VCaP (cell line): ENCODE measurements at regions not wholly inside any gene's neighbourhood (a gene's known extent, or its start where the extent isn't known, plus 50 kb on each side); places are given as distances from the start of the nearest gene placed in this dataset.
"Not testable (repeated sequence)": the region's sequence is repeated elsewhere in the genome, so short reads cannot be mapped to it uniquely, and the experiment has no call there.

Source experiments
- H3K27ac ChIP-seq: fragments of 450-650 bp; 2 replicates; pipeline ENCODE4 v1.5.1; 2017
- CTCF ChIP-seq: fragments of 450-650 bp; conservative IDR thresholded peaks from 2 replicates; pipeline ENCODE4 v1.5.1; 2017; ENCODE audit warnings: mild to moderate bottlenecking, moderate library complexity

GRCh38 chr5:120813551-120813950 lies 349.5 kb downstream of the PRR16 start:
- no peak overlapping the region for H3K27ac ChIP-seq
- TF ChIP-seq CTCF, result no peak

- TF ChIP-seq CTCF, result peak; percentile 81
- no peak overlapping the region for H3K27ac ChIP-seq
Observed at GRCh38 chr5:120817044-120817985, 353.2 kb downstream of the PRR16 start.

- no peak for TF ChIP-seq CTCF
Observed at GRCh38 chr5:120818128-120818527, 354.0 kb downstream of the PRR16 start.

GRCh38 chr5:120823328-120823727 lies 359.2 kb downstream of the PRR16 start:
- no peak for TF ChIP-seq CTCF
- no peak overlapping the region for H3K27ac ChIP-seq

More at GRCh38 chr5:120818128-120818527, 354.0 kb downstream of the PRR16 start:
- no peak overlapping the region for H3K27ac ChIP-seq

GRCh38 chr5:120831646-120832045 lies 367.5 kb downstream of the PRR16 start:
- H3K27ac ChIP-seq, result not testable (repeated sequence)

GRCh38 chr5:120841830-120842229 lies 377.7 kb downstream of the PRR16 start:
- no peak for TF ChIP-seq CTCF

GRCh38 chr5:120843390-120843980 lies 379.4 kb downstream of the PRR16 start:
- no peak for TF ChIP-seq CTCF
- H3K27ac ChIP-seq, result no peak overlapping the region

More at GRCh38 chr5:120841830-120842229, 377.7 kb downstream of the PRR16 start:
- H3K27ac ChIP-seq, result no peak overlapping the region

- H3K27ac ChIP-seq, result no peak overlapping the region
- TF ChIP-seq CTCF, result no peak
Observed at GRCh38 chr5:120848883-120849282, 384.8 kb downstream of the PRR16 start.
